Eye (tissue), 1 donor: ENCODE measurements at regions not wholly inside any gene's neighbourhood (a gene's known extent, or its start where the extent isn't known, plus 50 kb on each side); places are given as distances from the start of the nearest gene placed in this dataset.
"Not testable (repeated sequence)": the region's sequence is repeated elsewhere in the genome, so short reads cannot be mapped to it uniquely, and the experiment has no call there.

Experiments used
- DNase-seq: peaks from one replicate; pipeline ENCODE4 v3.0.0-alpha.2; 2015

- peak; percentile 70 for DNase-seq
These were observed 299.7 kb downstream of the DLEU7 start for GRCh38 chr13:50543782-50544181.

- DNase-seq, result no peak
These were observed 299.3 kb downstream of the DLEU7 start for GRCh38 chr13:50544211-50544610.

- DNase-seq, result not testable (repeated sequence)
These were observed 296.3 kb downstream of the DLEU7 start for GRCh38 chr13:50547175-50547574.

GRCh38 chr13:50548586-50548985, 294.9 kb downstream of the DLEU7 start:
- no peak for DNase-seq

- DNase-seq, result no peak
These were observed 294.1 kb downstream of the DLEU7 start for GRCh38 chr13:50549221-50549942.

GRCh38 chr13:50550151-50550550, 293.3 kb downstream of the DLEU7 start:
- no peak for DNase-seq

- no peak for DNase-seq
These were observed 291.0 kb downstream of the DLEU7 start for GRCh38 chr13:50552424-50552966.

- no peak for DNase-seq
These were observed 281.8 kb downstream of the DLEU7 start for GRCh38 chr13:50561739-50562138.

GRCh38 chr13:50566646-50567045, 276.8 kb downstream of the DLEU7 start:
- no peak for DNase-seq

- DNase-seq, result no peak
These were observed 271.4 kb downstream of the DLEU7 start for GRCh38 chr13:50572129-50572528.

GRCh38 chr13:50573066-50573465, 270.4 kb downstream of the DLEU7 start:
- no peak for DNase-seq

GRCh38 chr13:50574731-50575130, 268.8 kb downstream of the DLEU7 start:
- DNase-seq, result no peak

GRCh38 chr13:50575138-50575537, 268.4 kb downstream of the DLEU7 start:
- DNase-seq, result no peak

- DNase-seq, result no peak
These were observed 267.3 kb downstream of the DLEU7 start for GRCh38 chr13:50576156-50576555.

- DNase-seq, result no peak
These were observed 265.7 kb downstream of the DLEU7 start for GRCh38 chr13:50577806-50578205.

- DNase-seq, result no peak
These were observed 262.7 kb downstream of the DLEU7 start for GRCh38 chr13:50580684-50581305.

- DNase-seq, result no peak
These were observed 261.8 kb downstream of the DLEU7 start for GRCh38 chr13:50581586-50582196.

GRCh38 chr13:50584856-50585580, 258.5 kb downstream of the DLEU7 start:
- DNase-seq, result no peak

GRCh38 chr13:50585674-50586413, 257.6 kb downstream of the DLEU7 start:
- no peak for DNase-seq

- DNase-seq, result no peak
These were observed 256.9 kb downstream of the DLEU7 start for GRCh38 chr13:50586414-50587083.

GRCh38 chr13:50587115-50587514, 256.4 kb downstream of the DLEU7 start:
- DNase-seq, result no peak
